ENCODE measurements at regions not wholly inside any gene's neighbourhood (a gene's known extent, or its start where the extent isn't known, plus 50 kb on each side); places are given as distances from the start of the nearest gene placed in this dataset.
A peak's percentile ranks its signal among the peaks of the same experiment; 100 is the strongest.

- no peak for DNase-seq
Observed at GRCh38 chr2:196249860-196250259, 78.5 kb upstream of the STK17B start.

- no peak for DNase-seq
Observed at GRCh38 chr2:196251132-196251531, 79.8 kb upstream of the STK17B start.

- DNase-seq = no peak
Observed at GRCh38 chr2:196252408-196253115, 81.2 kb upstream of the STK17B start.

- DNase-seq = no peak
Observed at GRCh38 chr2:196253116-196253480, 81.7 kb upstream of the STK17B start.

- no peak for DNase-seq
Observed at GRCh38 chr2:196256585-196256984, 85.2 kb upstream of the STK17B start.

- DNase-seq = no peak
Observed at GRCh38 chr2:196257086-196257485, 85.7 kb upstream of the STK17B start.

- DNase-seq = no peak
Observed at GRCh38 chr2:196258407-196258806, 87.0 kb upstream of the STK17B start.

GRCh38 chr2:196259507-196260481 is 88.4 kb upstream of the STK17B start:
- DNase-seq = peak; percentile 55

- no peak for DNase-seq
Observed at GRCh38 chr2:196260546-196260945, 89.2 kb upstream of the STK17B start.

- DNase-seq = no peak
Observed at GRCh38 chr2:196262606-196263005, 91.2 kb upstream of the STK17B start.

- peak; percentile 28 for DNase-seq
Observed at GRCh38 chr2:196263181-196263747, 91.9 kb upstream of the STK17B start.

GRCh38 chr2:196266351-196266750 is 95.0 kb upstream of the STK17B start:
- no peak for DNase-seq

- DNase-seq = no peak
Observed at GRCh38 chr2:196266855-196267254, 95.5 kb upstream of the STK17B start.

GRCh38 chr2:196268025-196268424 is 96.6 kb upstream of the STK17B start:
- no peak for DNase-seq

GRCh38 chr2:196268538-196269338 is 97.4 kb upstream of the STK17B start:
- DNase-seq = no peak

- no peak for DNase-seq
Observed at GRCh38 chr2:196271795-196272194, 100.4 kb upstream of the STK17B start.

- DNase-seq = no peak
Observed at GRCh38 chr2:196274387-196274809, 103.0 kb upstream of the STK17B start.

GRCh38 chr2:196275646-196276352 is 104.4 kb upstream of the STK17B start:
- DNase-seq = no peak

GRCh38 chr2:196276421-196276820 is 105.0 kb upstream of the STK17B start:
- DNase-seq = no peak

- peak; percentile 24 for DNase-seq
Observed at GRCh38 chr2:196277002-196277401, 105.6 kb upstream of the STK17B start.

- peak; percentile 63 for DNase-seq
Observed at GRCh38 chr2:196278491-196278911, 107.1 kb upstream of the STK17B start.

- DNase-seq = no peak
Observed at GRCh38 chr2:196279541-196279940, 108.2 kb upstream of the STK17B start.

Data from activated naive CD4-positive, alpha-beta T cell treated with Interleukin-2 at 50 U/mL for 16 hours (primary cell).